Trophoblast cell (in vitro differentiated cells and primary cell): ENCODE measurements at regions not wholly inside any gene's neighbourhood (a gene's known extent, or its start where the extent isn't known, plus 50 kb on each side); places are given as distances from the start of the nearest gene placed in this dataset.

Source experiments
- DNase-seq, 2 donors: peaks; one replicate each; pipeline ENCODE4 v3.0.0-alpha.2; 2016
- H2AFZ ChIP-seq: 2 replicates; pipeline ENCODE4 v1.6.1; 2013; ENCODE audit warnings: low read length, moderate library complexity, mild to moderate bottlenecking; ENCODE audit not compliant: insufficient read depth, poor library complexity
- H2AK5ac ChIP-seq: 2 replicates; pipeline ENCODE4 v1.6.1; 2013; ENCODE audit warnings: mild to moderate bottlenecking, low read length
- H2BK120ac ChIP-seq: 2 replicates; pipeline ENCODE4 v1.6.1; 2013; ENCODE audit warnings: low read length, mild to moderate bottlenecking, moderate library complexity; ENCODE audit not compliant: insufficient read depth, poor library complexity
- H2BK12ac ChIP-seq: 2 replicates; pipeline ENCODE4 v1.6.1; 2013; ENCODE audit warnings: mild to moderate bottlenecking, low read length, moderate library complexity
- H2BK5ac ChIP-seq: 2 replicates; pipeline ENCODE4 v1.6.1; 2013; ENCODE audit warnings: low read length, low read depth, moderate library complexity, mild to moderate bottlenecking; ENCODE audit not compliant: poor library complexity
- H3K14ac ChIP-seq: 2 replicates; pipeline ENCODE4 v1.6.1; 2013; ENCODE audit warnings: mild to moderate bottlenecking, low read length
- H3K18ac ChIP-seq: 2 replicates; pipeline ENCODE4 v1.6.1; 2013; ENCODE audit warnings: mild to moderate bottlenecking, low read length
- H3K23ac ChIP-seq: 2 replicates; pipeline ENCODE4 v1.6.1; 2013; ENCODE audit warnings: low read length
- H3K27ac ChIP-seq: 2 replicates; pipeline ENCODE4 v1.5.1; 2013; ENCODE audit warnings: low read depth, mild to moderate bottlenecking, inconsistent platforms, low read length, moderate library complexity
- H3K27me3 ChIP-seq: 2 replicates; pipeline ENCODE4 v1.6.1; 2013; ENCODE audit warnings: inconsistent platforms, mild to moderate bottlenecking, low read length, moderate library complexity; ENCODE audit not compliant: insufficient read depth
- H3K36me3 ChIP-seq, 2 experiments: 1 replicate in 1 of 2; 2 replicates in 1 of 2; pipeline ENCODE4 v1.6.1; 2013; ENCODE audit warnings: low read length in 2 of 2, mild to moderate bottlenecking in 2 of 2, moderate library complexity in 1 of 2; ENCODE audit not compliant: insufficient read depth in 2 of 2, control insufficient read depth in 1 of 2
- H3K4ac ChIP-seq: 2 replicates; pipeline ENCODE4 v1.6.1; 2013; ENCODE audit warnings: low read depth, mild to moderate bottlenecking, low read length, moderate library complexity
- H3K4me1 ChIP-seq, 2 experiments: 1 replicate in 1 of 2; 2 replicates in 1 of 2; pipeline ENCODE4 v1.6.1; 2013; ENCODE audit warnings: low read length in 2 of 2, mild to moderate bottlenecking in 2 of 2, moderate library complexity in 1 of 2; ENCODE audit not compliant: insufficient read depth in 2 of 2, control insufficient read depth in 1 of 2
- H3K4me2 ChIP-seq: 2 replicates; pipeline ENCODE4 v1.6.1; 2013; ENCODE audit warnings: inconsistent platforms, mild to moderate bottlenecking, low read length, moderate library complexity
- H3K4me3 ChIP-seq: 2 replicates; pipeline ENCODE4 v1.5.1; 2013; ENCODE audit warnings: mild to moderate bottlenecking, low read depth, low read length, inconsistent platforms
- H3K79me1 ChIP-seq: one replicate; pipeline ENCODE4 v1.6.1; 2013; ENCODE audit warnings: low read length
- H3K79me2 ChIP-seq: 2 replicates; pipeline ENCODE4 v1.6.1; 2013; ENCODE audit warnings: low read length, mild to moderate bottlenecking; ENCODE audit not compliant: control insufficient read depth, insufficient read depth, poor library complexity
- H3K9ac ChIP-seq: 2 replicates; pipeline ENCODE4 v1.6.1; 2013; ENCODE audit warnings: mild to moderate bottlenecking, low read length
- H3K9me3 ChIP-seq: 2 replicates; pipeline ENCODE4 v1.6.1; 2013; ENCODE audit warnings: low read depth, mild to moderate bottlenecking, control low read depth, inconsistent platforms, low read length; ENCODE audit not compliant: insufficient read depth
- H4K12ac ChIP-seq: 2 replicates; pipeline ENCODE4 v1.6.1; 2013; ENCODE audit warnings: low read depth, mild to moderate bottlenecking, low read length, moderate library complexity
- H4K8ac ChIP-seq: 2 replicates; pipeline ENCODE4 v1.6.1; 2013; ENCODE audit warnings: low read depth, mild to moderate bottlenecking, low read length, moderate library complexity
- H4K91ac ChIP-seq: one replicate; pipeline ENCODE4 v1.6.1; 2013; ENCODE audit warnings: low read depth, mild to moderate bottlenecking, low read length, moderate library complexity
- WGBS: extraction: QIAGEN DNeasy Blood & Tissue Kit; methylation state at CpG from one replicate; pipeline ENCODE4 v1.1.7; 2013; ENCODE audit warnings: missing lambda C conversion rate; ENCODE audit not compliant: insufficient read length, insufficient coverage; ENCODE audit errors: extremely low coverage; 5-methylcytosine and 5-hydroxymethylcytosine counted together

DNA sequence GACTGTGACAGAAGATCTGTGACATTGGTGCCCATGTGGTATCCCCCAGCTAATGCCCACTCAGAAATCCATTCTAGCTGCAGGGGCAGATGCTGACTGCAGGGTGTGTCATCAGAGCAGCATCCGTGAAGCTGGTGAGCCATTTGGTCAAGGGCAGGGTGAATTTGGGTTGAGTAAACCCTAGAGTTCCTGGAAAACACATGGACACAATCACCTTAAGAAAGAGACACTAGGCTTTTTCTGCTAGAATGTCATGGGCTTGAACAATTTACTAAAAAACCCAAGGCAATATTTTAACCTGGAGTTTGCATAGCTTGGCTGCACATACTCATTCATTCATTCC is 100.0 kb downstream of the ADAMTS15 start:
- Histone ChIP-seq H4K12ac (no peak overlapping the region), H2AFZ (no peak overlapping the region), H3K36me3 (no peaks in the 10 kb centered on the region), H4K8ac (no peak overlapping the region), H3K9me3 (peaks cover 2% of the 10 kb centered on the region), H4K91ac (no peak overlapping the region), H3K27me3 (no peaks in the 10 kb centered on the region), H3K4me1 (no peaks in the 10 kb centered on the region), H3K4me3 (no peak overlapping the region), H3K14ac (no peak overlapping the region), H3K79me1 (no peaks in the 10 kb centered on the region), H3K4ac (no peak overlapping the region), H2BK120ac (no peak overlapping the region), H3K27ac (no peak overlapping the region), H3K4me2 (no peak overlapping the region), H3K23ac (no peak overlapping the region), H2AK5ac (no peak overlapping the region), H2BK12ac (no peak overlapping the region), H3K9ac (no peak overlapping the region), H3K18ac (no peak overlapping the region), H3K79me2 (no peaks in the 10 kb centered on the region), H2BK5ac (no peak overlapping the region)
- DNase-seq = no peak
- WGBS = no CpG with 5 or more reads among the region's 1 CpG

- DNase-seq = no peak
- Histone ChIP-seq H3K79me1 (no peaks in the 10 kb centered on the region), H3K4me3 (no peak overlapping the region), H2AFZ (no peak overlapping the region), H3K9ac (no peak overlapping the region), H2BK120ac (no peak overlapping the region), H3K4ac (no peak overlapping the region), H3K23ac (no peak overlapping the region), H3K36me3 (no peaks in the 10 kb centered on the region), H3K18ac (no peak overlapping the region), H3K79me2 (no peaks in the 10 kb centered on the region), H3K14ac (no peak overlapping the region), H3K4me1 (no peaks in the 10 kb centered on the region), H3K27ac (no peak overlapping the region), H2BK12ac (no peak overlapping the region), H4K91ac (no peak overlapping the region), H3K4me2 (no peak overlapping the region), H3K9me3 (peaks cover 2% of the 10 kb centered on the region), H2AK5ac (no peak overlapping the region), H3K27me3 (no peaks in the 10 kb centered on the region), H4K12ac (no peak overlapping the region), H2BK5ac (no peak overlapping the region), H4K8ac (no peak overlapping the region)
- WGBS = no CpG with 5 or more reads among the region's 4 CpGs
Observed at GRCh38 chr11:130549393-130549999, 101.1 kb downstream of the ADAMTS15 start.

- Histone ChIP-seq H3K4me2 (no peak overlapping the region), H3K79me2 (no peaks in the 10 kb centered on the region), H3K4ac (no peak overlapping the region), H3K4me3 (no peak overlapping the region), H2BK5ac (no peak overlapping the region), H3K9ac (no peak overlapping the region), H3K36me3 (no peaks in the 10 kb centered on the region), H3K27me3 (no peaks in the 10 kb centered on the region), H3K14ac (no peak overlapping the region), H3K18ac (no peak overlapping the region), H2BK120ac (no peak overlapping the region), H3K9me3 (peaks cover 2% of the 10 kb centered on the region), H3K79me1 (no peaks in the 10 kb centered on the region), H4K12ac (no peak overlapping the region), H2BK12ac (no peak overlapping the region), H2AK5ac (no peak overlapping the region), H3K23ac (no peak overlapping the region), H2AFZ (no peak overlapping the region), H3K4me1 (no peaks in the 10 kb centered on the region), H3K27ac (no peak overlapping the region), H4K8ac (no peak overlapping the region), H4K91ac (no peak overlapping the region)
- no CpG with 5 or more reads among the region's 3 CpGs for WGBS
- no peak for DNase-seq
Observed at GRCh38 chr11:130550150-130550549, 101.7 kb downstream of the ADAMTS15 start.

DNA sequence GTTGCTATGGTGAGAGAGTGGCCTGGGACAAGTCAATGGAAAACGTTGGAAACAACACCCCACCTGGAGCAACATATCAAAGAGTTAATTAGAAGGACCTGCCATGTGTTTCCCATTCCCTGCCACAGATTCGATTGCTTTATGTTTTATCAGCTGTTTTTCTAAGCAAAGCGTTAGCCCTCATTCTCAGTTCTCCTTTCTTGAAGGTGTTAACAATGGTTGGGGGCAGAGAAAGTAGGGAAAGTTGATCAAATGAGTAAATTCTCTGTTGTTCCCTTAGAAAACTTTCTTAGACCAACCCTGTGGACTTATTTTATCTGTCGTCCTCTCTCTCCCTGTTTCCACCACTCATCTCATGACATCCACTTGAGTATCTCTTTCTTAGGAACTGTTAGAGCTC is 102.5 kb downstream of the ADAMTS15 start:
- no peak overlapping the region for H2BK120ac ChIP-seq
- no peak overlapping the region for H2BK12ac ChIP-seq
- H3K23ac ChIP-seq = no peak overlapping the region
- no peak overlapping the region for H4K91ac ChIP-seq
- H3K18ac ChIP-seq = no peak overlapping the region
- no peak overlapping the region for H4K12ac ChIP-seq
- H3K4me2 ChIP-seq = no peak overlapping the region
- peaks cover 2% of the 10 kb centered on the region for H3K9me3 ChIP-seq
- no peaks in the 10 kb centered on the region for H3K79me1 ChIP-seq
- no peak overlapping the region for H3K14ac ChIP-seq
- H4K8ac ChIP-seq = no peak overlapping the region
- no peak overlapping the region for H3K9ac ChIP-seq
- no peaks in the 10 kb centered on the region for H3K36me3 ChIP-seq
- H3K27ac ChIP-seq = no peak overlapping the region
- no peak overlapping the region for H3K4me3 ChIP-seq
- H3K27me3 ChIP-seq = no peaks in the 10 kb centered on the region
- H2BK5ac ChIP-seq = no peak overlapping the region
- H3K4ac ChIP-seq = no peak overlapping the region
- DNase-seq = no peak
- H3K79me2 ChIP-seq = no peaks in the 10 kb centered on the region
- H3K4me1 ChIP-seq = no peaks in the 10 kb centered on the region
- no peak overlapping the region for H2AK5ac ChIP-seq
- no CpG with 5 or more reads among the region's 4 CpGs for WGBS
- no peak overlapping the region for H2AFZ ChIP-seq
